ENCODE measurements at regions not wholly inside any gene's neighbourhood (a gene's known extent, or its start where the extent isn't known, plus 50 kb on each side); places are given as distances from the start of the nearest gene placed in this dataset.
A peak's percentile ranks its signal among the peaks of the same experiment; 100 is the strongest.

- TF ChIP-seq CTCF (IDR thresholded peaks at IDR 0.05) (peak; percentile 65), ZFX (IDR thresholded peaks at IDR 0.05; ENCODE audit: borderline replicate concordance) (no peak)
Measured at GRCh38 chr2:223674998-223675609, 72.9 kb upstream of the SCG2 start.

Measured in 22Rv1 (cell line).